H1 (cell line): ENCODE measurements at regions not wholly inside any gene's neighbourhood (a gene's known extent, or its start where the extent isn't known, plus 50 kb on each side); places are given as distances from the start of the nearest gene placed in this dataset.
A peak's percentile ranks its signal among the peaks of the same experiment; 100 is the strongest.

Experiments used
- CTCF ChIA-PET: fragments of 300-600 bp; sonication (Branson Sonifier 250); formaldehyde crosslinking; loops from one replicate; lab custom pipeline; 2021; ENCODE audit not compliant: partially characterized antibody; lab: Charles Lee
- POLR2A ChIA-PET: fragments of 300-600 bp; sonication (Branson Sonifier 250); formaldehyde crosslinking; loops from one replicate; lab custom pipeline; 2021; ENCODE audit warnings: inconsistent platforms; ENCODE audit not compliant: partially characterized antibody; lab: Charles Lee
- DNase-seq, 2 experiments: peaks; one replicate each; pipeline versions ENCODE4 v3.0.0 to v3.0.0-alpha.2; 2010 to 2022; ENCODE audit warnings: low spot score in 2 of 2, low read depth in 1 of 2, mixed read lengths in 1 of 2
- FAIRE-seq: peaks from 2 replicates; lab custom pipeline; 2011; peaks lifted over from hg19 to GRCh38; lab: Jason Lieb, UNC
- H2AFZ ChIP-seq: 2 replicates; pipeline ENCODE4 v1.8.1; 2012; ENCODE audit warnings: low read length, inconsistent platforms
- H2AK5ac ChIP-seq: 2 replicates; pipeline ENCODE4 v1.6.1; 2013; ENCODE audit warnings: low read depth, low read length
- H2BK120ac ChIP-seq: replicated peaks from 2 replicates; pipeline ENCODE3; 2013; ENCODE audit warnings: low read depth, low read length, inconsistent platforms
- H2BK12ac ChIP-seq: 2 replicates; pipeline ENCODE4 v1.6.1; 2013; ENCODE audit warnings: low read depth, low read length
- H2BK15ac ChIP-seq: 2 replicates; pipeline ENCODE4 v1.6.1; 2013; ENCODE audit warnings: low read length
- H2BK20ac ChIP-seq: 2 replicates; pipeline ENCODE4 v1.6.1; 2013; ENCODE audit warnings: low read length
- H2BK5ac ChIP-seq: 2 replicates; pipeline ENCODE4 v1.6.1; 2013; ENCODE audit warnings: low read depth, low read length
- H3K14ac ChIP-seq: 2 replicates; pipeline ENCODE4 v1.6.1; 2013; ENCODE audit warnings: inconsistent platforms; ENCODE audit not compliant: insufficient read length
- H3K18ac ChIP-seq: 2 replicates; pipeline ENCODE4 v1.6.1; 2013; ENCODE audit warnings: low read length; ENCODE audit errors: extremely low read depth
- H3K23ac ChIP-seq: 2 replicates; pipeline ENCODE4 v1.6.1; 2013; ENCODE audit warnings: inconsistent platforms; ENCODE audit not compliant: insufficient read length
- H3K23me2 ChIP-seq: 2 replicates; pipeline ENCODE4 v1.6.1; 2013; ENCODE audit warnings: low read depth, low read length
- H3K27ac ChIP-seq: 2 replicates; pipeline ENCODE4 v1.6.1; 2011; ENCODE audit warnings: low read depth, low read length, inconsistent platforms
- H3K27me3 ChIP-seq, 4 experiments: replicated peaks in 1 of 4; 1 replicate in 1 of 4; 2 replicates in 3 of 4; pipeline versions ENCODE4 v1.6.1 to v1.8.1; 2011 to 2013; ENCODE audit warnings: low read length in 3 of 4, mild to moderate bottlenecking in 3 of 4, inconsistent platforms in 2 of 4, mixed read lengths in 2 of 4, moderate library complexity in 1 of 4; ENCODE audit not compliant: control insufficient read depth in 3 of 4, insufficient read depth in 3 of 4; ENCODE audit errors: extremely low read depth in 1 of 4
- H3K36me3 ChIP-seq, 4 experiments: 2 replicates each; pipeline versions ENCODE4 v1.6.1 to v1.8.1; 2011 to 2013; ENCODE audit warnings: mild to moderate bottlenecking in 4 of 4, low read length in 3 of 4, moderate library complexity in 2 of 4, control low read depth in 1 of 4, inconsistent platforms in 1 of 4; ENCODE audit not compliant: insufficient read depth in 4 of 4, control insufficient read depth in 2 of 4
- H3K4ac ChIP-seq: replicated peaks from 2 replicates; pipeline ENCODE3; 2013; ENCODE audit warnings: low read length, low read depth, mixed read lengths, inconsistent platforms; ENCODE audit not compliant: insufficient read length
- H3K4me1 ChIP-seq, 4 experiments: replicated peaks in 1 of 4; 1 replicate in 1 of 4; 2 replicates in 3 of 4; pipeline versions ENCODE4 v1.6.1 to v1.8.1; 2011 to 2013; ENCODE audit warnings: low read length in 3 of 4, inconsistent platforms in 2 of 4, mixed read lengths in 1 of 4; ENCODE audit not compliant: insufficient read depth in 4 of 4, control insufficient read depth in 3 of 4
- H3K4me2 ChIP-seq, 2 experiments: 2 replicates each; pipeline versions ENCODE4 v1.6.1 to v1.8.1; 2011 to 2013; ENCODE audit warnings: low read depth in 2 of 2, low read length in 2 of 2, control low read depth in 1 of 2, inconsistent platforms in 1 of 2, mild to moderate bottlenecking in 1 of 2; ENCODE audit not compliant: insufficient read depth in 1 of 2
- H3K4me3 ChIP-seq, 4 experiments: fragments of 200-600, 300-600 bp in 1 of 4; sonication (generic), shearing (Covaris generic), sonication (Bioruptor Twin) in 1 of 4; 2 replicates each; pipeline versions ENCODE4 v1.5.1 to v1.8.1; 2011 to 2016; ENCODE audit warnings: low read length in 4 of 4, low read depth in 3 of 4, control low read depth in 2 of 4, inconsistent platforms in 2 of 4, mild to moderate bottlenecking in 2 of 4, mixed read lengths in 1 of 4, moderate library complexity in 1 of 4; ENCODE audit not compliant: insufficient read depth in 2 of 4; ENCODE audit errors: extremely low read depth in 1 of 4
- H3K56ac ChIP-seq: replicated peaks from 2 replicates; pipeline ENCODE3; 2013; ENCODE audit warnings: low read depth, mild to moderate bottlenecking, mixed read lengths, low read length, inconsistent platforms; ENCODE audit not compliant: insufficient read length
- H3K79me1 ChIP-seq: 2 replicates; pipeline ENCODE4 v1.6.1; 2013; ENCODE audit warnings: low read depth, low read length, control low read depth
- H3K79me2 ChIP-seq, 2 experiments: 2 replicates each; pipeline versions ENCODE4 v1.6.1 to v1.8.1; 2012 to 2013; ENCODE audit warnings: low read length in 2 of 2, mild to moderate bottlenecking in 2 of 2, inconsistent platforms in 1 of 2; ENCODE audit not compliant: insufficient read depth in 2 of 2, control insufficient read depth in 1 of 2
- H3K9ac ChIP-seq, 4 experiments: replicated peaks in 1 of 4; 1 replicate in 1 of 4; 2 replicates in 3 of 4; pipeline versions ENCODE4 v1.6.1 to v1.8.1; 2011 to 2013; ENCODE audit warnings: low read depth in 3 of 4, low read length in 3 of 4, control low read depth in 2 of 4, mild to moderate bottlenecking in 2 of 4, moderate library complexity in 2 of 4, inconsistent platforms in 1 of 4; ENCODE audit errors: extremely low read depth in 1 of 4
- H3K9me3 ChIP-seq, 2 experiments: 2 replicates each; pipeline versions ENCODE4 v1.6.1 to v1.8.1; 2012 to 2013; ENCODE audit warnings: mild to moderate bottlenecking in 2 of 2, moderate library complexity in 2 of 2, control low read depth in 1 of 2, inconsistent platforms in 1 of 2, low read depth in 1 of 2, low read length in 1 of 2, mixed read lengths in 1 of 2; ENCODE audit not compliant: insufficient read depth in 2 of 2
- H4K20me1 ChIP-seq, 2 experiments: replicated peaks in 1 of 2; 2 replicates each; pipeline versions ENCODE3 to v1.8.1; 2011 to 2013; ENCODE audit warnings: inconsistent platforms in 2 of 2, low read length in 2 of 2, mild to moderate bottlenecking in 1 of 2; ENCODE audit not compliant: insufficient read depth in 2 of 2, control insufficient read depth in 1 of 2
- H4K5ac ChIP-seq: 2 replicates; pipeline ENCODE4 v1.6.1; 2013; ENCODE audit warnings: low read length, low read depth, mixed read lengths, inconsistent platforms; ENCODE audit not compliant: insufficient read length
- H4K8ac ChIP-seq: 2 replicates; pipeline ENCODE4 v1.8.0; 2013; ENCODE audit warnings: mild to moderate bottlenecking, moderate library complexity, low read length, inconsistent platforms; ENCODE audit not compliant: insufficient read depth; ENCODE audit errors: extremely low read depth
- H4K91ac ChIP-seq: replicated peaks from 2 replicates; pipeline ENCODE3; 2013; ENCODE audit warnings: low read length, mixed read lengths, inconsistent platforms; ENCODE audit not compliant: insufficient read length
- ASH2L ChIP-seq: fragments of 200-600, 300-600 bp; sonication (generic); IDR thresholded peaks from one replicate; pipeline ENCODE4 v1.7.1; 2017; ENCODE audit warnings: low read length
- ATF2 ChIP-seq: IDR thresholded peaks from 2 replicates; pipeline ENCODE4 v1.6.1; 2012; ENCODE audit warnings: low read length, inconsistent platforms
- CBX8 ChIP-seq: fragments of 300-800, 300-1000 bp; sonication (generic); IDR thresholded peaks from 2 replicates; pipeline ENCODE4 v1.7.1; 2016; ENCODE audit warnings: low read depth, low read length, borderline replicate concordance
- FOSL1 ChIP-seq: IDR thresholded peaks from 2 replicates; pipeline ENCODE4 v1.6.1; 2011; ENCODE audit warnings: mild to moderate bottlenecking, low read depth, low read length, moderate library complexity; ENCODE audit not compliant: insufficient read depth
- HDAC6 ChIP-seq: IDR thresholded peaks from one replicate; pipeline ENCODE4 v1.7.1; 2012; ENCODE audit warnings: low read depth, mild to moderate bottlenecking, inconsistent platforms, low read length, moderate library complexity
- JUND ChIP-seq: IDR thresholded peaks from 2 replicates; pipeline ENCODE4 v1.6.1; 2011; ENCODE audit warnings: mild to moderate bottlenecking, improper control_type of control experiment, low read length
- SAP30 ChIP-seq: fragments of 300-600 bp; sonication (generic); IDR thresholded peaks from 2 replicates; pipeline ENCODE4 v1.7.1; 2012; ENCODE audit warnings: low read length, moderate library complexity, mild to moderate bottlenecking, inconsistent platforms; ENCODE audit not compliant: insufficient read depth, insufficient replicate concordance
- SIN3A ChIP-seq, 2 experiments: IDR thresholded peaks in 1 of 2; conservative IDR thresholded peaks in 1 of 2; 2 replicates each; pipeline ENCODE4 v1.6.1; 2011 to 2012; ENCODE audit warnings: low read length in 2 of 2, improper control_type of control experiment in 1 of 2, low read depth in 1 of 2, mild to moderate bottlenecking in 1 of 2
- SP2 ChIP-seq: IDR thresholded peaks from 2 replicates; pipeline ENCODE4 v1.6.1; 2012; ENCODE audit warnings: mild to moderate bottlenecking, low read length, inconsistent platforms
- SUZ12 ChIP-seq: fragments of 200-600 bp; sonication (generic); IDR thresholded peaks from 2 replicates; pipeline ENCODE4 v1.6.1; 2012; ENCODE audit warnings: mild to moderate bottlenecking, inconsistent platforms, low read length, moderate library complexity, mixed read lengths
- WGBS, 2 experiments: shearing (Covaris generic) in 1 of 2; methylation state at CpG; one replicate each; pipeline versions ENCODE4 v1.1.6 to v1.1.7; 2013 to 2015; ENCODE audit warnings: low lambda C conversion rate in 2 of 2, mixed read lengths in 2 of 2, inconsistent platforms in 1 of 2, low coverage in 1 of 2, missing lambda C conversion rate in 1 of 2; ENCODE audit not compliant: insufficient replicate concordance in 2 of 2, insufficient coverage in 1 of 2, insufficient read length in 1 of 2; ENCODE audit errors: extremely low coverage in 1 of 2, missing lambda C conversion rate in 1 of 2; 5-methylcytosine and 5-hydroxymethylcytosine counted together

- no peak overlapping the region for H3K23ac ChIP-seq
- H3K79me2 ChIP-seq: no peaks in the 10 kb centered on the region
- H2BK20ac ChIP-seq: no peak overlapping the region
- no peak overlapping the region; the same call in 1 of the 2 replicates for H2BK15ac ChIP-seq
- DNase-seq (peak in 1 of 2 experiments; percentile 37), FAIRE-seq (no peak)
- H3K23me2 ChIP-seq: no peaks in the 10 kb centered on the region
- no peaks in the 10 kb centered on the region for H3K4me1 ChIP-seq
- no peak overlapping the region; the same call in 1 of the 2 replicates for H2AK5ac ChIP-seq
- H4K5ac ChIP-seq: no peak overlapping the region
- no peak overlapping the region for H2BK12ac ChIP-seq
- 0 out of 4 replicates have a peak, but pooled peaks cover 0 to 2% of the 10 kb centered on the region in 2 experiments for H3K9me3 ChIP-seq
- 87% methylated on average over 21 of the region's 21 CpGs; no CpG with 5 or more reads in 1 of the 2 experiments for WGBS, 2 experiments
- H3K18ac ChIP-seq: no peak overlapping the region
- H3K27ac ChIP-seq: no peak overlapping the region
- H3K14ac ChIP-seq: no peak overlapping the region
- no peak overlapping the region for H3K56ac ChIP-seq
- no peak overlapping the region for H3K9ac ChIP-seq
- H2AFZ ChIP-seq: 0 out of 2 replicates have a peak overlapping the region, but pooled peaks have one; percentile 8
- no peak overlapping the region for H3K4me3 ChIP-seq
- H3K36me3 ChIP-seq: no peaks in the 10 kb centered on the region
- H3K4ac ChIP-seq: no peak overlapping the region
- H4K91ac ChIP-seq: no peak overlapping the region
- H2BK120ac ChIP-seq: no peak overlapping the region
- no peaks in the 10 kb centered on the region for H4K20me1 ChIP-seq
- no peak overlapping the region for H2BK5ac ChIP-seq
- CTCF ChIA-PET: interaction anchor here (0.7 to 0.8 kb wide), 2 partner anchors 10 to 34 kb away, joined by 3 to 4 read pairs; no protein-coding TSS in a partner anchor
- POLR2A ChIA-PET: interaction anchor here (0.6 kb wide), 1 partner anchor 568 kb away, joined by 3 read pairs; no protein-coding TSS in a partner anchor
- no peaks in the 10 kb centered on the region for H3K79me1 ChIP-seq
- no peak overlapping the region for H3K4me2 ChIP-seq
- H3K27me3 ChIP-seq: no peaks in the 10 kb centered on the region
- H4K8ac ChIP-seq: no peak overlapping the region
- no peak for TF ChIP-seq SP2
- TF ChIP-seq SUZ12: no peak
- TF ChIP-seq JUND: no peak
- no peak for TF ChIP-seq SIN3A (conservative IDR thresholded peaks at IDR 0.05 in 1 of 2, IDR thresholded peaks at IDR 0.05 in 1 of 2; ENCODE audit: low read depth in 1 of 2, low read length in 2 of 2)
- TF ChIP-seq CBX8: no peak
- TF ChIP-seq FOSL1: no peak
- no peak for TF ChIP-seq ASH2L
- no peak for TF ChIP-seq HDAC6
- TF ChIP-seq ATF2: no peak
- no peak for TF ChIP-seq SAP30
These were observed 216.3 kb upstream of the ECI2 start for GRCh38 chr6:4351520-4352321.
